B cell (primary cell): ENCODE measurements at regions not wholly inside any gene's neighbourhood (a gene's known extent, or its start where the extent isn't known, plus 50 kb on each side); places are given as distances from the start of the nearest gene placed in this dataset.

ENCODE experiments used
- CTCF ChIP-seq: fragments of 200-600 bp; IDR thresholded peaks from one replicate; pipeline ENCODE4 v1.8.0; 2022; ENCODE audit warnings: antibody characterized with exemption, mild to moderate bottlenecking
- EZH2 ChIP-seq: IDR thresholded peaks from 2 replicates; pipeline ENCODE4 v1.6.1; 2012; ENCODE audit warnings: borderline replicate concordance, low read depth, mild to moderate bottlenecking, moderate library complexity, low read length; ENCODE audit not compliant: insufficient read depth, poor library complexity, severe bottlenecking

- TF ChIP-seq CTCF = no peak
- TF ChIP-seq EZH2 = no peak
Measured at GRCh38 chr4:63460075-63460474, 949.2 kb downstream of the TECRL start.
